CD4-positive, alpha-beta memory T cell (primary cell): ENCODE measurements at regions not wholly inside any gene's neighbourhood (a gene's known extent, or its start where the extent isn't known, plus 50 kb on each side); places are given as distances from the start of the nearest gene placed in this dataset.

Experiments
- CTCF ChIA-PET: fragments of 350-600 bp; sonication (Branson Sonifier 250); formaldehyde crosslinking; loops from one replicate; lab custom pipeline; 2021; ENCODE audit warnings: inconsistent platforms; ENCODE audit not compliant: partially characterized antibody; lab: Charles Lee
- POLR2A ChIA-PET: fragments of 350-600 bp; sonication (Branson Sonifier 250); formaldehyde crosslinking; loops from one replicate; lab custom pipeline; 2021; ENCODE audit not compliant: partially characterized antibody; lab: Charles Lee
- DNase-seq, 5 donors: peaks; one replicate each; pipeline versions ENCODE4 v3.0.0 to v3.0.0-alpha.2; 2020 to 2022; ENCODE audit warnings: mixed read lengths in 1 of 5
- H3K27ac ChIP-seq: one replicate; pipeline ENCODE4 v1.7.0; 2013; ENCODE audit warnings: low read depth, low read length
- H3K27me3 ChIP-seq: 2 replicates; pipeline ENCODE4 v1.7.0; 2013; ENCODE audit warnings: mild to moderate bottlenecking, low read length, moderate library complexity; ENCODE audit not compliant: insufficient read depth
- H3K36me3 ChIP-seq: 2 replicates; pipeline ENCODE4 v1.7.0; 2013; ENCODE audit warnings: mild to moderate bottlenecking, low read length, moderate library complexity; ENCODE audit not compliant: insufficient read depth
- H3K4me1 ChIP-seq: 2 replicates; pipeline ENCODE4 v1.7.0; 2013; ENCODE audit warnings: mild to moderate bottlenecking, low read length, moderate library complexity; ENCODE audit not compliant: insufficient read depth
- H3K4me3 ChIP-seq, 2 donors: one replicate each; pipeline ENCODE4 v1.7.0; 2013; ENCODE audit warnings: low read length in 2 of 2, mild to moderate bottlenecking in 1 of 2
- H3K9me3 ChIP-seq, 2 donors: one replicate each; pipeline ENCODE4 v1.7.0; 2013; ENCODE audit warnings: low read length in 2 of 2, control low read depth in 1 of 2; ENCODE audit not compliant: control insufficient read depth in 1 of 2
- H3K27ac Mint-ChIP-seq, 7 donors: one replicate each; pipeline ENCODE4 v1.8.0; 2020 to 2021; ENCODE audit warnings: mixed read lengths in 7 of 7, mild to moderate bottlenecking in 6 of 7, inconsistent platforms in 3 of 7, moderate library complexity in 3 of 7
- H3K27me3 Mint-ChIP-seq, 2 donors: one replicate each; pipeline ENCODE4 v1.8.0; 2020 to 2021; ENCODE audit warnings: mixed read lengths in 2 of 2
- H3K36me3 Mint-ChIP-seq, 2 donors: one replicate each; pipeline ENCODE4 v1.8.0; 2020 to 2021; ENCODE audit warnings: mixed read lengths in 2 of 2, inconsistent platforms in 1 of 2, mild to moderate bottlenecking in 1 of 2
- H3K4me1 Mint-ChIP-seq, 4 donors: one replicate each; pipeline ENCODE4 v1.8.0; 2020 to 2021; ENCODE audit warnings: mixed read lengths in 4 of 4, mild to moderate bottlenecking in 1 of 4
- H3K4me3 Mint-ChIP-seq, 8 donors: one replicate each; pipeline ENCODE4 v1.8.0; 2020 to 2021; ENCODE audit warnings: mixed read lengths in 8 of 8, mild to moderate bottlenecking in 7 of 8, moderate library complexity in 6 of 8, inconsistent platforms in 3 of 8
- H3K9me3 Mint-ChIP-seq, 8 donors: one replicate each; pipeline ENCODE4 v1.8.0; 2020 to 2021; ENCODE audit warnings: mixed read lengths in 8 of 8, mild to moderate bottlenecking in 5 of 8, inconsistent platforms in 3 of 8, moderate library complexity in 1 of 8
- intact Hi-C: fragments of 100-400 bp; cut with micrococcal nuclease; formaldehyde crosslinking; loops from one replicate; pipeline ENCODE4 v1.15.1; 2023

GRCh38 chr13:34419755-34420154 lies 522.3 kb upstream of the NBEA start:
- CTCF ChIA-PET: no interaction called here
- POLR2A ChIA-PET: no interaction called here

DNA sequence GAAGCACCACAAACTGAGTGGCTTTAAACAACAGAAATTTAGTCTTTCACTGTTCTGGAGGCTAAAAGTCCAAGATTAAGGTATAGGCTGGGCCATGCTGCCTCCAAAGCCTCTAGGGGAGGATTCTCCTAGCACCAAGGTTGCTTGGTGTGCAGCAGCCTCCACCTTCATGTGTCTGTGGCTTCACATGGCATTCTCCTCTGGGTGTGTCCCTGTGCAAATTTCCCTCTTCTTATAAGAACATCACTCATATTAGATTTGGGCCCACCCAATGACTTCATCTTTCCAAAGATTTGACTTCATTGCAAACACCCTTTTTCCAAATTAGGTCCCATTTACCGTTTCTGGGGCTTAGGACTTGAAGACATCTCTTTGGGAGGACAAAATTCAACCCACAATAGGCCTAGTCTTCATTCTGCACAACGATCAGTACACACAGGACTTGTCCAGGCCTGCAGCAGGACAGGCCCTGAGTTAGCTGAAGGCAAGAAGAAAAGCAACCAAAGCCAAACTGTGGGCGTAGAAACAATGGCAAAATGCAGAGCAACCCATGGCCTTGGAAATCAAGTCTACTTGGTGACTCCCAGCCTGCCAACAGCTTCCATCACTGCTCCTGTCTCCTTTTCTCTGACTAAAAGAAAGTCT lies 521.2 kb upstream of the NBEA start:
- Histone ChIP-seq H3K4me1 (no peaks in the 10 kb centered on the region), H3K36me3 (no peaks in the 10 kb centered on the region), H3K27ac (no peak overlapping the region), H3K9me3 (no peaks in the 10 kb centered on the region), H3K4me3 (no peak overlapping the region), H3K27me3 (no peaks in the 10 kb centered on the region)
- Mint-ChIP-seq H3K27me3 (no peaks in the 10 kb centered on the region), H3K36me3 (no peaks in the 10 kb centered on the region), H3K27ac (no peak overlapping the region), H3K9me3 (peaks cover 0 to 3% (median 0%) of the 10 kb centered on the region in 8 donors), H3K4me3 (no peak overlapping the region), H3K4me1 (no peaks in the 10 kb centered on the region)
- intact Hi-C loops: no loop called here
- DNase-seq: peak in 1 of 5 donors; percentile 28
- ChIA-PET CTCF (no interaction called here), POLR2A (no interaction called here)

More at GRCh38 chr13:34419755-34420154, 522.3 kb upstream of the NBEA start:
- no peaks in the 10 kb centered on the region for H3K4me1 Mint-ChIP-seq
- H3K27me3 Mint-ChIP-seq: no peaks in the 10 kb centered on the region
- Histone ChIP-seq H3K27ac (no peak overlapping the region), H3K9me3 (no peaks in the 10 kb centered on the region), H3K4me1 (no peaks in the 10 kb centered on the region), H3K36me3 (no peaks in the 10 kb centered on the region), H3K4me3 (no peak overlapping the region), H3K27me3 (no peaks in the 10 kb centered on the region)
- peak in 1 of 5 donors; percentile 39 for DNase-seq
- intact Hi-C loops: no loop called here
- no peak overlapping the region for H3K4me3 Mint-ChIP-seq
- peaks cover 0 to 10% (median 0%) of the 10 kb centered on the region in 8 donors for H3K9me3 Mint-ChIP-seq
- H3K27ac Mint-ChIP-seq: no peak overlapping the region
- H3K36me3 Mint-ChIP-seq: no peaks in the 10 kb centered on the region

GRCh38 chr13:34421347-34421719 lies 520.7 kb upstream of the NBEA start:
- no peaks in the 10 kb centered on the region for H3K27me3 Mint-ChIP-seq
- no peaks in the 10 kb centered on the region for H3K4me1 ChIP-seq
- no peak overlapping the region for H3K4me3 Mint-ChIP-seq
- no peaks in the 10 kb centered on the region for H3K4me1 Mint-ChIP-seq
- ChIA-PET CTCF (no interaction called here), POLR2A (no interaction called here)
- H3K27ac ChIP-seq: no peak overlapping the region
- intact Hi-C loops: no loop called here
- no peaks in the 10 kb centered on the region for H3K27me3 ChIP-seq
- H3K36me3 ChIP-seq: no peaks in the 10 kb centered on the region
- no peaks in the 10 kb centered on the region for H3K36me3 Mint-ChIP-seq
- H3K9me3 ChIP-seq: no peaks in the 10 kb centered on the region
- no peak overlapping the region for H3K4me3 ChIP-seq
- H3K27ac Mint-ChIP-seq: no peak overlapping the region
- no peak for DNase-seq
- peaks cover 0 to 3% (median 0%) of the 10 kb centered on the region in 8 donors for H3K9me3 Mint-ChIP-seq

DNA sequence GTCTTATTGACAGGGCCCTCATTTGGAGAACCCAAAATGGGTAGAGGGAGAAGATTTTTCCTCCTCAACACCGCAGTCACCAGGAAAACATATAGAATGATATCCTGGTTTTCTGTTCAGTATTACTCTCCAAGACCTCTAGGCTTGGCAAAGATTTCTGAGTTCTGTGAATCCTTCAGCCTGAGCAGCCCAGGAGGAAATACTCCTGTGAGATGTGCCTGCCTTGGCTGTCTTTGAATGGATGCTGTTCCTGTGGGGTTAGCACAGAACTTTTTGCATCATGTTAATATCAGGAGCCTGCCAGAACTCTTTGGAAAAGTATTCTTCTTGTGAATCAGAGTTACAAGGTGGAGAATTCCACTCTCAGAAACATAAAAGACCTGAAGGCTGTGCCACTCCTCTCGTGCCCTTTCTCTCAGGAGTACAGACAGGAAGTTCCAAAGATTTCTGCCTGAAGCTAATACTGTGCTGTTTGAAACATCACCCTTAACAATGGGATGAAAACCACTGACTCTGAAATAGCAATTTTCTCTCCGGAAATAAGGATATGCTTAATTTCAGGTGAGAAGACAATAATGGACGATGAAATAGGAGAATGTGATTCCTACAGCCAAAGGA lies 520.1 kb upstream of the NBEA start:
- Mint-ChIP-seq H3K27ac (no peak overlapping the region), H3K9me3 (peaks cover 0 to 3% (median 0%) of the 10 kb centered on the region in 8 donors), H3K4me3 (no peak overlapping the region), H3K36me3 (no peaks in the 10 kb centered on the region), H3K27me3 (no peaks in the 10 kb centered on the region), H3K4me1 (no peaks in the 10 kb centered on the region)
- intact Hi-C loops: no loop called here
- Histone ChIP-seq H3K27ac (no peak overlapping the region), H3K27me3 (no peaks in the 10 kb centered on the region), H3K36me3 (no peaks in the 10 kb centered on the region), H3K4me1 (no peaks in the 10 kb centered on the region), H3K4me3 (no peak overlapping the region), H3K9me3 (no peaks in the 10 kb centered on the region)
- POLR2A ChIA-PET: no interaction called here
- CTCF ChIA-PET: no interaction called here
- no peak for DNase-seq

DNA sequence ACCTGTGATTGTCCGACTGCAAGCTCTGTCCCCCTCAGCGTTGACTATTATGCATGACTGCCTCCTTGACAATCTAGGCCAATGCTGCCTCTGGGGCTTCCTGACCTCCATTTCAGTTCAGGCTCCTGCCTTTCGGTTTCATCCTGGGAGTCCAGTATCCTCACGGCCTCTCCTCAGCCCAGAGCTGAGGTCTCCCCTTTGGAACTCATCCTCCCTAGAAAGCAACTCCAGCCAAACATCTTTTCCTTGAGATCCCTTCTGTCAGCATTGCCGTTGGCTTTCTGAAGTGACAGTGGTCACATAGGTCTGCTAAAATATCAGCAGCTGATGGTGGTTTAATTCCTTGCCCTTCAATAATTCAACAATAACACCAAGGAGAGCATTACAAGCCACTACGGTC lies 519.1 kb upstream of the NBEA start:
- Histone ChIP-seq H3K27me3 (no peaks in the 10 kb centered on the region), H3K36me3 (no peaks in the 10 kb centered on the region), H3K4me1 (no peaks in the 10 kb centered on the region), H3K27ac (no peak overlapping the region), H3K4me3 (no peak overlapping the region), H3K9me3 (no peaks in the 10 kb centered on the region)
- H3K27ac Mint-ChIP-seq: no peak overlapping the region
- peaks cover 0 to 3% (median 0%) of the 10 kb centered on the region in 8 donors for H3K9me3 Mint-ChIP-seq
- DNase-seq: no peak
- H3K36me3 Mint-ChIP-seq: no peaks in the 10 kb centered on the region
- POLR2A ChIA-PET: no interaction called here
- no peak overlapping the region for H3K4me3 Mint-ChIP-seq
- intact Hi-C loops: no loop called here
- CTCF ChIA-PET: no interaction called here
- H3K27me3 Mint-ChIP-seq: no peaks in the 10 kb centered on the region
- no peaks in the 10 kb centered on the region for H3K4me1 Mint-ChIP-seq

- ChIA-PET CTCF (no interaction called here), POLR2A (no interaction called here)
- Histone ChIP-seq H3K27me3 (no peaks in the 10 kb centered on the region), H3K27ac (no peak overlapping the region), H3K36me3 (no peaks in the 10 kb centered on the region), H3K9me3 (no peaks in the 10 kb centered on the region), H3K4me3 (no peak overlapping the region), H3K4me1 (no peaks in the 10 kb centered on the region)
- no peak overlapping the region for H3K27ac Mint-ChIP-seq
- peaks cover 0 to 3% (median 1%) of the 10 kb centered on the region in 8 donors for H3K9me3 Mint-ChIP-seq
- no peak for DNase-seq
- no peaks in the 10 kb centered on the region for H3K27me3 Mint-ChIP-seq
- intact Hi-C loops: no loop called here
- no peaks in the 10 kb centered on the region for H3K36me3 Mint-ChIP-seq
- H3K4me1 Mint-ChIP-seq: no peaks in the 10 kb centered on the region
- H3K4me3 Mint-ChIP-seq: no peak overlapping the region
Observed at GRCh38 chr13:34425327-34425949, 516.6 kb upstream of the NBEA start.

- no peaks in the 10 kb centered on the region for H3K36me3 ChIP-seq
- H3K4me1 ChIP-seq: no peaks in the 10 kb centered on the region
- H3K27ac ChIP-seq: no peak overlapping the region
- no peak for DNase-seq
- Mint-ChIP-seq H3K4me1 (no peaks in the 10 kb centered on the region), H3K27ac (no peak overlapping the region), H3K27me3 (no peaks in the 10 kb centered on the region), H3K36me3 (no peaks in the 10 kb centered on the region), H3K9me3 (peaks cover 0 to 6% (median under 1%) of the 10 kb centered on the region in 8 donors), H3K4me3 (no peak overlapping the region)
- intact Hi-C loops: no loop called here
- H3K9me3 ChIP-seq: no peaks in the 10 kb centered on the region
- CTCF ChIA-PET: no interaction called here
- POLR2A ChIA-PET: no interaction called here
- no peaks in the 10 kb centered on the region for H3K27me3 ChIP-seq
- H3K4me3 ChIP-seq: no peak overlapping the region
Observed at GRCh38 chr13:34428911-34429310, 513.2 kb upstream of the NBEA start.
